Loucy (cell line): ENCODE measurements at regions not wholly inside any gene's neighbourhood (a gene's known extent, or its start where the extent isn't known, plus 50 kb on each side); places are given as distances from the start of the nearest gene placed in this dataset.

Experiments
- H2AFZ ChIP-seq: fragments of 200-600 bp; sonication (generic); 2 replicates; pipeline ENCODE4 v1.6.0; 2016; ENCODE audit warnings: antibody characterized with exemption, mild to moderate bottlenecking, low read length, moderate library complexity
- H3F3A ChIP-seq: fragments of 200-600 bp; 2 replicates; pipeline ENCODE4 v1.6.0; 2016; ENCODE audit warnings: antibody characterized with exemption, low read depth, mild to moderate bottlenecking
- H3K27me3 ChIP-seq: fragments of 200-600 bp; sonication (generic); 2 replicates; pipeline ENCODE4 v1.6.1; 2014; ENCODE audit warnings: low read length, mild to moderate bottlenecking; ENCODE audit not compliant: insufficient read depth, poor library complexity, severe bottlenecking
- H3K36me3 ChIP-seq: fragments of 200-600 bp; sonication (generic); 2 replicates; pipeline ENCODE4 v1.6.1; 2016; ENCODE audit warnings: low read length; ENCODE audit not compliant: insufficient read depth
- H3K4me1 ChIP-seq: fragments of 200-600 bp; sonication (generic); 2 replicates; pipeline ENCODE4 v1.5.1; 2014; ENCODE audit warnings: low read length, mild to moderate bottlenecking; ENCODE audit not compliant: insufficient read depth, poor library complexity, severe bottlenecking
- H3K4me2 ChIP-seq: fragments of 200-600 bp; sonication (generic); 2 replicates; pipeline ENCODE4 v1.6.0; 2014; ENCODE audit warnings: antibody characterized with exemption, low read length, low read depth, mild to moderate bottlenecking; ENCODE audit not compliant: poor library complexity, severe bottlenecking
- H3K4me3 ChIP-seq: fragments of 200-600 bp; sonication (generic); 2 replicates; pipeline ENCODE4 v1.5.1; 2014; ENCODE audit warnings: low read length, mild to moderate bottlenecking, mixed read lengths; ENCODE audit not compliant: poor library complexity, severe bottlenecking
- H3K79me2 ChIP-seq: fragments of 200-600 bp; sonication (generic); 2 replicates; pipeline ENCODE4 v1.6.1; 2014; ENCODE audit warnings: low read length; ENCODE audit not compliant: insufficient read depth
- H3K9ac ChIP-seq: fragments of 200-600 bp; sonication (generic); 2 replicates; pipeline ENCODE4 v1.6.0; 2014; ENCODE audit warnings: mild to moderate bottlenecking, low read depth, low read length, moderate library complexity; ENCODE audit not compliant: poor library complexity, severe bottlenecking
- H3K9me2 ChIP-seq: fragments of 200-600 bp; sonication (generic); replicated peaks from 2 replicates; pipeline ENCODE4 v1.6.1; 2016; ENCODE audit warnings: low read depth, low read length, mixed read lengths
- H3K9me3 ChIP-seq: fragments of 200-600 bp; sonication (generic); 2 replicates; pipeline ENCODE4 v1.6.1; 2014; ENCODE audit warnings: mild to moderate bottlenecking, antibody characterized with exemption, low read length, low read depth; ENCODE audit not compliant: insufficient read depth
- H4K20me1 ChIP-seq: fragments of 200-600 bp; sonication (generic); 2 replicates; pipeline ENCODE4 v1.6.0; 2014; ENCODE audit warnings: antibody characterized with exemption, low read length, mild to moderate bottlenecking; ENCODE audit not compliant: insufficient read depth, poor library complexity, severe bottlenecking
- CTCF ChIP-seq: fragments of 200-600 bp; sonication (generic); conservative IDR thresholded peaks from 2 replicates; pipeline ENCODE4 v1.5.1; 2014; ENCODE audit warnings: mild to moderate bottlenecking, antibody characterized with exemption, low read length
- EZH2phosphoT487 ChIP-seq: fragments of 200-600 bp; IDR thresholded peaks from 2 replicates; pipeline ENCODE4 v1.6.1; 2018; ENCODE audit warnings: antibody characterized with exemption, mild to moderate bottlenecking, moderate library complexity, borderline replicate concordance

- TF ChIP-seq EZH2phosphoT487 = no peak
- no peak for TF ChIP-seq CTCF
- no peaks in the 10 kb centered on the region for H3F3A ChIP-seq
- no peak overlapping the region for H3K9ac ChIP-seq
- H4K20me1 ChIP-seq = no peaks in the 10 kb centered on the region
- no peaks in the 10 kb centered on the region for H3K79me2 ChIP-seq
- H3K9me2 ChIP-seq = no peaks in the 10 kb centered on the region
- H3K27me3 ChIP-seq = no peaks in the 10 kb centered on the region
- H3K4me1 ChIP-seq = no peaks in the 10 kb centered on the region
- no peak overlapping the region for H2AFZ ChIP-seq
- no peaks in the 10 kb centered on the region for H3K36me3 ChIP-seq
- no peak overlapping the region for H3K4me3 ChIP-seq
- H3K4me2 ChIP-seq = no peak overlapping the region
- no peaks in the 10 kb centered on the region for H3K9me3 ChIP-seq
These were observed 1375.0 kb upstream of the NUDT12 start for GRCh38 chr5:104937598-104937997.

- Histone ChIP-seq H3F3A (no peaks in the 10 kb centered on the region), H4K20me1 (no peaks in the 10 kb centered on the region), H3K9me2 (no peaks in the 10 kb centered on the region), H3K9me3 (no peaks in the 10 kb centered on the region), H3K4me1 (no peaks in the 10 kb centered on the region), H3K79me2 (no peaks in the 10 kb centered on the region), H3K4me2 (no peak overlapping the region), H3K36me3 (no peaks in the 10 kb centered on the region), H2AFZ (no peak overlapping the region), H3K4me3 (no peak overlapping the region), H3K27me3 (no peaks in the 10 kb centered on the region), H3K9ac (no peak overlapping the region)
- no peak for TF ChIP-seq CTCF
- no peak for TF ChIP-seq EZH2phosphoT487
These were observed 1369.8 kb upstream of the NUDT12 start for GRCh38 chr5:104932431-104932830.

- H3K9me2 ChIP-seq = no peaks in the 10 kb centered on the region
These were observed 1366.4 kb upstream of the NUDT12 start for GRCh38 chr5:104928906-104929520.

More at GRCh38 chr5:104928906-104929520, 1366.4 kb upstream of the NUDT12 start:
- H3K9ac ChIP-seq = no peak overlapping the region
- no peak overlapping the region for H3K4me3 ChIP-seq
- no peak overlapping the region for H3K4me2 ChIP-seq
- no peaks in the 10 kb centered on the region for H3K36me3 ChIP-seq
- H3K27me3 ChIP-seq = no peaks in the 10 kb centered on the region
- no peak for TF ChIP-seq CTCF
- no peak for TF ChIP-seq EZH2phosphoT487
- no peaks in the 10 kb centered on the region for H3F3A ChIP-seq
- no peak overlapping the region for H2AFZ ChIP-seq
- no peaks in the 10 kb centered on the region for H3K9me3 ChIP-seq
- no peaks in the 10 kb centered on the region for H4K20me1 ChIP-seq
- no peaks in the 10 kb centered on the region for H3K4me1 ChIP-seq
- no peaks in the 10 kb centered on the region for H3K79me2 ChIP-seq
